IMR-90 (cell line): ENCODE measurements at regions not wholly inside any gene's neighbourhood (a gene's known extent, or its start where the extent isn't known, plus 50 kb on each side); places are given as distances from the start of the nearest gene placed in this dataset.
"Not testable (repeated sequence)": the region's sequence is repeated elsewhere in the genome, so short reads cannot be mapped to it uniquely, and the experiment has no call there.

ENCODE experiments used
- ATAC-seq: fragments of 200-7000 bp; cut with Tn5 transposase; 2 replicates; pipeline ENCODE4 v1.9.1; 2020; ENCODE audit warnings: low read depth, mild to moderate bottlenecking, moderate library complexity
- BruUV-seq: library from RNA; stranded (reverse); fragments of 400-500 nt; replicated peaks from 2 replicates; lab custom pipeline; 2021; lab: Mats Ljungman, UMichigan
- CTCF ChIA-PET: fragments of 300-600 bp; formaldehyde crosslinking; extraction: SDS; loops from one replicate; lab custom pipeline; 2021; ENCODE audit warnings: antibody characterized with exemption; lab: Yijun Ruan, JAX
- POLR2A ChIA-PET: fragments of 300-600 bp; sonication (Branson Sonifier 250); formaldehyde crosslinking; loops from one replicate; lab custom pipeline; 2022; ENCODE audit warnings: antibody characterized with exemption; ENCODE audit not compliant: unreplicated experiment; lab: Charles Lee
- DNase-seq: peaks from one replicate; pipeline ENCODE4 v3.0.0; 2013
- H2AFZ ChIP-seq: replicated peaks from 2 replicates; pipeline ENCODE3; 2013; ENCODE audit warnings: low read length, mild to moderate bottlenecking; ENCODE audit not compliant: poor library complexity
- H2AK5ac ChIP-seq: 2 replicates; pipeline ENCODE4 v1.6.1; 2013; ENCODE audit warnings: low read depth, low read length, inconsistent platforms
- H2AK9ac ChIP-seq: replicated peaks from 2 replicates; pipeline ENCODE3; 2013; ENCODE audit warnings: mild to moderate bottlenecking, low read depth, low read length, moderate library complexity; ENCODE audit not compliant: poor library complexity
- H2BK120ac ChIP-seq: 2 replicates; pipeline ENCODE4 v1.6.1; 2013; ENCODE audit warnings: low read depth, low read length, inconsistent platforms
- H2BK15ac ChIP-seq: 3 replicates; pipeline ENCODE4 v1.6.1; 2013; ENCODE audit warnings: low read depth, low read length, inconsistent platforms
- H2BK20ac ChIP-seq: 2 replicates; pipeline ENCODE4 v1.6.1; 2013; ENCODE audit warnings: low read depth, mild to moderate bottlenecking, inconsistent platforms, low read length, moderate library complexity
- H2BK5ac ChIP-seq: 2 replicates; pipeline ENCODE4 v1.6.1; 2013; ENCODE audit warnings: mild to moderate bottlenecking, low read depth, low read length, inconsistent platforms; ENCODE audit not compliant: poor library complexity, severe bottlenecking
- H3K14ac ChIP-seq: replicated peaks from 2 replicates; pipeline ENCODE4 v1.6.1; 2013; ENCODE audit warnings: low read depth, low read length, inconsistent platforms
- H3K18ac ChIP-seq: 2 replicates; pipeline ENCODE4 v1.6.1; 2013; ENCODE audit warnings: low read depth, low read length, control low read depth
- H3K23ac ChIP-seq: 2 replicates; pipeline ENCODE4 v1.6.1; 2013; ENCODE audit warnings: low read depth, low read length, inconsistent platforms
- H3K27ac ChIP-seq: 2 replicates; pipeline ENCODE4 v1.5.1; 2013; ENCODE audit warnings: mild to moderate bottlenecking, control low read depth, low read length; ENCODE audit not compliant: insufficient read depth
- H3K27me3 ChIP-seq: 2 replicates; pipeline ENCODE4 v1.6.1; 2013; ENCODE audit warnings: low read length; ENCODE audit not compliant: control insufficient read depth, insufficient read depth
- H3K36me3 ChIP-seq: 2 replicates; pipeline ENCODE4 v1.6.1; 2013; ENCODE audit warnings: low read length, mixed read lengths; ENCODE audit not compliant: control insufficient read depth, insufficient read depth
- H3K4ac ChIP-seq: 2 replicates; pipeline ENCODE4 v1.6.1; 2013; ENCODE audit warnings: low read depth, low read length, inconsistent platforms
- H3K4me1 ChIP-seq: 2 replicates; pipeline ENCODE4 v1.6.1; 2013; ENCODE audit warnings: low read length, mixed read lengths; ENCODE audit not compliant: control insufficient read depth, insufficient read depth
- H3K4me2 ChIP-seq: 2 replicates; pipeline ENCODE4 v1.6.1; 2013; ENCODE audit warnings: low read depth, mild to moderate bottlenecking, control low read depth, low read length, moderate library complexity
- H3K4me3 ChIP-seq: 2 replicates; pipeline ENCODE4 v1.5.1; 2013; ENCODE audit warnings: low read depth, mild to moderate bottlenecking, control low read depth, low read length, moderate library complexity; ENCODE audit not compliant: insufficient read depth
- H3K56ac ChIP-seq: 2 replicates; pipeline ENCODE4 v1.6.1; 2013; ENCODE audit warnings: low read length, inconsistent platforms; ENCODE audit not compliant: insufficient read depth; ENCODE audit errors: extremely low read depth
- H3K79me1 ChIP-seq, 2 experiments: 2 replicates each; pipeline ENCODE4 v1.6.1; 2013; ENCODE audit warnings: low read length in 2 of 2, inconsistent platforms in 1 of 2, low read depth in 1 of 2
- H3K9ac ChIP-seq: 2 replicates; pipeline ENCODE4 v1.6.1; 2013; ENCODE audit warnings: low read depth, low read length, control low read depth
- H3K9me1 ChIP-seq: 2 replicates; pipeline ENCODE4 v1.6.1; 2013; ENCODE audit warnings: low read length, inconsistent platforms; ENCODE audit not compliant: insufficient read depth
- H3K9me3 ChIP-seq: 2 replicates; pipeline ENCODE4 v1.6.1; 2013; ENCODE audit warnings: low read length; ENCODE audit not compliant: control insufficient read depth, insufficient read depth
- H4K20me1 ChIP-seq: 2 replicates; pipeline ENCODE4 v1.6.1; 2013; ENCODE audit warnings: low read length, inconsistent platforms; ENCODE audit not compliant: insufficient read depth
- H4K5ac ChIP-seq: 2 replicates; pipeline ENCODE4 v1.6.1; 2013; ENCODE audit warnings: mild to moderate bottlenecking, low read depth, low read length, control low read depth
- H4K8ac ChIP-seq, 2 experiments: 2 replicates each; pipeline ENCODE4 v1.6.1; 2013; ENCODE audit warnings: low read depth in 2 of 2, low read length in 2 of 2, control low read depth in 1 of 2, inconsistent platforms in 1 of 2
- H4K91ac ChIP-seq: 2 replicates; pipeline ENCODE4 v1.6.1; 2013; ENCODE audit warnings: low read depth, low read length, inconsistent platforms; ENCODE audit not compliant: insufficient read depth
- WGBS, 2 experiments: methylation state at CpG; one replicate each; pipeline versions ENCODE4 v1.1.5 to v1.1.7; 2013; ENCODE audit warnings: missing lambda C conversion rate in 2 of 2; ENCODE audit not compliant: insufficient read length in 1 of 2; ENCODE audit errors: extremely low coverage in 2 of 2; 5-methylcytosine and 5-hydroxymethylcytosine counted together
- dilution Hi-C: fragments of 300-500 bp; cut with HindIII; formaldehyde crosslinking; loops from one replicate; pipeline ENCODE4 v1.14.3; 2018; ENCODE audit warnings: low sequenced_read_pairs; ENCODE audit not compliant: unreplicated experiment
- in situ Hi-C: fragments of 300-500 bp; cut with MboI; formaldehyde crosslinking; loops from 3 replicates; pipeline ENCODE4 v1.14.3; 2019; ENCODE audit warnings: low sequenced_read_pairs, inconsistent platforms, mixed read lengths
- intact Hi-C: fragments of 100-400 bp; cut with micrococcal nuclease; formaldehyde crosslinking; loops from 2 replicates; pipeline ENCODE4 v1.10.0; 2022

DNA sequence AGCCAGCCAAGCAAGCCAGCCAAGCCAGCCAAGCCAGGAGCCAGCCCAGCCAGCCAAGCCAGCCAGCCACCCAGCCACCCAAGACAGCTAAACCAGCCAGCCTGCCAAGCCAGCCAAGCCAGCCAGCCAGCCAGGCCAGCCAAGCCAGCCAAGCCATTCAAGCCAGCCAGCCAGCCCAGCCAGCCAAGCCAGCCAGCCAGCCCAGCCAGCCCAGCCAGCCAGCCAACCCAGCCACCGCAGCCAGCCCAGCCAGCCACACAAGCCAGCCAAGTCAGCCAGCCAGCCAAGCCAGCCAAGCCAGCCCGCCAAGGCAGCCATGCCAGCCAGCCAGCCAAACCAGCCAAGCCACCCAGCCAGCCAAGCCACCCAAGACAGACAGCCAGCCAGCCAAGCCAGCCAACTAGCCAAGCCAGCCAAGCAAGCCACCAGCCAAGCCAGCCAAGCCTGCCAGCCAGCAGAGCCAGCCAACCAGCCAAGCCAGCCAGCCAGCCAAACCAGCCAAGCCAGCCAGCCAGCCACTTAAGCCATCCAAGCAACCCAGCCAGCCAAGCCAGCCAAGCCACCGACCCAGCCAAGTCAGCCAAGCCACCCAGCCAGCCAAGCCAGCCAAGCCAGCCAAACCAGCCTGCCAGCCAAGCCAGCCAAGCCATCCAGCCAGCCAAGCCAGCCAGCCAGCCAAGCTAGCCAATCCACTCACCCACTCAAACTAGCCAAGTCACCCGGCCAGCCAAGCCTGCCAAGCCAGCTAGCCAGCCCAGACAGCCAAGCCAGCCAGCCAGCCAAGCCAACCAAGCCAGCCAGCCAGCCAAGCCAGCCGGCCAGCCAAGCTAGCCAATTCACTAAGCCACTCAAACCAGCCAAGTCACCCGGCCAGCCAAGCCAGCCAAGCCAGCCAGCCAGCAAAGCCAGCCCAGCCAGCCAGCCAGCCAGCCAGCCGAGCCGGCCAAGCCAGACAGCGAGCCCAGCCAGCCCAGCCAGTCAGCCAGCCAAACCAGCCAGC, 328.8 kb upstream of the PLGLB2 start:
- H3K56ac ChIP-seq, H3K4me2 ChIP-seq, BruUV-seq, H3K36me3 ChIP-seq, H3K23ac ChIP-seq, H2BK120ac ChIP-seq, H3K9me1 ChIP-seq, H2BK15ac ChIP-seq, H4K8ac ChIP-seq, H4K5ac ChIP-seq, dilution Hi-C loops, H4K20me1 ChIP-seq, ATAC-seq, H2AK5ac ChIP-seq, H2BK20ac ChIP-seq, POLR2A ChIA-PET, DNase-seq, H3K79me1 ChIP-seq, in situ Hi-C loops, H3K9ac ChIP-seq, H3K4me3 ChIP-seq, H3K27me3 ChIP-seq, H3K4me1 ChIP-seq, H2BK5ac ChIP-seq, H4K91ac ChIP-seq, H3K14ac ChIP-seq, intact Hi-C loops, H2AFZ ChIP-seq, H3K9me3 ChIP-seq, H3K18ac ChIP-seq, H2AK9ac ChIP-seq, H3K27ac ChIP-seq, H3K4ac ChIP-seq: not testable (repeated sequence)
- CTCF ChIA-PET: interaction anchor here (0.7 kb wide), 1 partner anchor 49 kb away, joined by 3 read pairs; no protein-coding TSS in a partner anchor
- 64% methylated on average over 3 of the region's 9 CpGs; no CpG with 5 or more reads in 1 of the 2 experiments for WGBS, 2 experiments

DNA sequence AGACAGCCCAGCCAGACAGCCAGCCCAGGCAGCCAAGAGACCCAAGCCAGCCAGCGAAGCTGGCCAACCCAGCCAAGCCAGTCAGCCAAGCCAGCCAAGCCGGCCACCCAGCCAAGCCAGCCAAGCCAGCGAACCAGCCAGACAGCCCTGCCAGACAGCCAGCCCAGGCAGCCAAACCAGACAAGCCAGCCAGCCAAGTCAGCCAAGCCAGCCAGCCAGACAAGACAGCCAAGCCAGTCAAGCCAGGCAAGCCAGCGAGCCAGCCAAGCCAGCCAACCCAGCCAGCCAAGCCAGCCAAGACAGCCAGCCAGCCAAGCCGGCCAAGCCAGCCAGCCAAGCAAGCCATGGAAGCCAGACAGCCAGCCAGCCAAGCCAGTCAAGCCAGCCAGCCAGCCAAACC, 327.9 kb upstream of the PLGLB2 start:
- H3K4ac ChIP-seq, H3K56ac ChIP-seq, H4K20me1 ChIP-seq, CTCF ChIA-PET, H3K23ac ChIP-seq, H3K9me1 ChIP-seq, H3K4me1 ChIP-seq, H4K5ac ChIP-seq, in situ Hi-C loops, H2BK20ac ChIP-seq, H2BK5ac ChIP-seq, H3K4me3 ChIP-seq, H3K14ac ChIP-seq, H2AK5ac ChIP-seq, DNase-seq, H3K9me3 ChIP-seq, H2AFZ ChIP-seq, intact Hi-C loops, H4K91ac ChIP-seq, H2BK120ac ChIP-seq, H2AK9ac ChIP-seq, H3K79me1 ChIP-seq, H3K18ac ChIP-seq, H3K36me3 ChIP-seq, ATAC-seq, H3K27ac ChIP-seq, H3K9ac ChIP-seq, H3K27me3 ChIP-seq, dilution Hi-C loops, H2BK15ac ChIP-seq, H4K8ac ChIP-seq, POLR2A ChIA-PET, BruUV-seq, H3K4me2 ChIP-seq: not testable (repeated sequence)
- WGBS, 2 experiments: no CpG with 5 or more reads among the region's 5 CpGs
